H1 (cell line): ENCODE measurements at regions not wholly inside any gene's neighbourhood (a gene's known extent, or its start where the extent isn't known, plus 50 kb on each side); places are given as distances from the start of the nearest gene placed in this dataset.

Experiments
- CTCF ChIA-PET: fragments of 300-600 bp; sonication (Branson Sonifier 250); formaldehyde crosslinking; loops from one replicate; lab custom pipeline; 2021; ENCODE audit not compliant: partially characterized antibody; lab: Charles Lee
- POLR2A ChIA-PET: fragments of 300-600 bp; sonication (Branson Sonifier 250); formaldehyde crosslinking; loops from one replicate; lab custom pipeline; 2021; ENCODE audit warnings: inconsistent platforms; ENCODE audit not compliant: partially characterized antibody; lab: Charles Lee
- DNase-seq, 2 experiments: peaks; one replicate each; pipeline versions ENCODE4 v3.0.0 to v3.0.0-alpha.2; 2010 to 2022; ENCODE audit warnings: low spot score in 2 of 2, low read depth in 1 of 2, mixed read lengths in 1 of 2
- FAIRE-seq: peaks from 2 replicates; lab custom pipeline; 2011; peaks lifted over from hg19 to GRCh38; lab: Jason Lieb, UNC
- H2AFZ ChIP-seq: 2 replicates; pipeline ENCODE4 v1.8.1; 2012; ENCODE audit warnings: low read length, inconsistent platforms
- H2AK5ac ChIP-seq: 2 replicates; pipeline ENCODE4 v1.6.1; 2013; ENCODE audit warnings: low read depth, low read length
- H2BK120ac ChIP-seq: replicated peaks from 2 replicates; pipeline ENCODE3; 2013; ENCODE audit warnings: low read depth, low read length, inconsistent platforms
- H2BK12ac ChIP-seq: 2 replicates; pipeline ENCODE4 v1.6.1; 2013; ENCODE audit warnings: low read depth, low read length
- H2BK15ac ChIP-seq: 2 replicates; pipeline ENCODE4 v1.6.1; 2013; ENCODE audit warnings: low read length
- H2BK20ac ChIP-seq: 2 replicates; pipeline ENCODE4 v1.6.1; 2013; ENCODE audit warnings: low read length
- H2BK5ac ChIP-seq: 2 replicates; pipeline ENCODE4 v1.6.1; 2013; ENCODE audit warnings: low read depth, low read length
- H3K14ac ChIP-seq: 2 replicates; pipeline ENCODE4 v1.6.1; 2013; ENCODE audit warnings: inconsistent platforms; ENCODE audit not compliant: insufficient read length
- H3K18ac ChIP-seq: 2 replicates; pipeline ENCODE4 v1.6.1; 2013; ENCODE audit warnings: low read length; ENCODE audit errors: extremely low read depth
- H3K23ac ChIP-seq: 2 replicates; pipeline ENCODE4 v1.6.1; 2013; ENCODE audit warnings: inconsistent platforms; ENCODE audit not compliant: insufficient read length
- H3K23me2 ChIP-seq: 2 replicates; pipeline ENCODE4 v1.6.1; 2013; ENCODE audit warnings: low read depth, low read length
- H3K27ac ChIP-seq: 2 replicates; pipeline ENCODE4 v1.6.1; 2011; ENCODE audit warnings: low read depth, low read length, inconsistent platforms
- H3K27me3 ChIP-seq, 4 experiments: replicated peaks in 1 of 4; 1 replicate in 1 of 4; 2 replicates in 3 of 4; pipeline versions ENCODE4 v1.6.1 to v1.8.1; 2011 to 2013; ENCODE audit warnings: low read length in 3 of 4, mild to moderate bottlenecking in 3 of 4, inconsistent platforms in 2 of 4, mixed read lengths in 2 of 4, moderate library complexity in 1 of 4; ENCODE audit not compliant: control insufficient read depth in 3 of 4, insufficient read depth in 3 of 4; ENCODE audit errors: extremely low read depth in 1 of 4
- H3K36me3 ChIP-seq, 4 experiments: 2 replicates each; pipeline versions ENCODE4 v1.6.1 to v1.8.1; 2011 to 2013; ENCODE audit warnings: mild to moderate bottlenecking in 4 of 4, low read length in 3 of 4, moderate library complexity in 2 of 4, control low read depth in 1 of 4, inconsistent platforms in 1 of 4; ENCODE audit not compliant: insufficient read depth in 4 of 4, control insufficient read depth in 2 of 4
- H3K4ac ChIP-seq: replicated peaks from 2 replicates; pipeline ENCODE3; 2013; ENCODE audit warnings: low read length, low read depth, mixed read lengths, inconsistent platforms; ENCODE audit not compliant: insufficient read length
- H3K4me1 ChIP-seq, 4 experiments: replicated peaks in 1 of 4; 1 replicate in 1 of 4; 2 replicates in 3 of 4; pipeline versions ENCODE4 v1.6.1 to v1.8.1; 2011 to 2013; ENCODE audit warnings: low read length in 3 of 4, inconsistent platforms in 2 of 4, mixed read lengths in 1 of 4; ENCODE audit not compliant: insufficient read depth in 4 of 4, control insufficient read depth in 3 of 4
- H3K4me2 ChIP-seq, 2 experiments: 2 replicates each; pipeline versions ENCODE4 v1.6.1 to v1.8.1; 2011 to 2013; ENCODE audit warnings: low read depth in 2 of 2, low read length in 2 of 2, control low read depth in 1 of 2, inconsistent platforms in 1 of 2, mild to moderate bottlenecking in 1 of 2; ENCODE audit not compliant: insufficient read depth in 1 of 2
- H3K4me3 ChIP-seq, 4 experiments: fragments of 200-600, 300-600 bp in 1 of 4; sonication (generic), shearing (Covaris generic), sonication (Bioruptor Twin) in 1 of 4; 2 replicates each; pipeline versions ENCODE4 v1.5.1 to v1.8.1; 2011 to 2016; ENCODE audit warnings: low read length in 4 of 4, low read depth in 3 of 4, control low read depth in 2 of 4, inconsistent platforms in 2 of 4, mild to moderate bottlenecking in 2 of 4, mixed read lengths in 1 of 4, moderate library complexity in 1 of 4; ENCODE audit not compliant: insufficient read depth in 2 of 4; ENCODE audit errors: extremely low read depth in 1 of 4
- H3K56ac ChIP-seq: replicated peaks from 2 replicates; pipeline ENCODE3; 2013; ENCODE audit warnings: low read depth, mild to moderate bottlenecking, mixed read lengths, low read length, inconsistent platforms; ENCODE audit not compliant: insufficient read length
- H3K79me1 ChIP-seq: 2 replicates; pipeline ENCODE4 v1.6.1; 2013; ENCODE audit warnings: low read depth, low read length, control low read depth
- H3K79me2 ChIP-seq, 2 experiments: 2 replicates each; pipeline versions ENCODE4 v1.6.1 to v1.8.1; 2012 to 2013; ENCODE audit warnings: low read length in 2 of 2, mild to moderate bottlenecking in 2 of 2, inconsistent platforms in 1 of 2; ENCODE audit not compliant: insufficient read depth in 2 of 2, control insufficient read depth in 1 of 2
- H3K9ac ChIP-seq, 4 experiments: replicated peaks in 1 of 4; 1 replicate in 1 of 4; 2 replicates in 3 of 4; pipeline versions ENCODE4 v1.6.1 to v1.8.1; 2011 to 2013; ENCODE audit warnings: low read depth in 3 of 4, low read length in 3 of 4, control low read depth in 2 of 4, mild to moderate bottlenecking in 2 of 4, moderate library complexity in 2 of 4, inconsistent platforms in 1 of 4; ENCODE audit errors: extremely low read depth in 1 of 4
- H3K9me3 ChIP-seq, 2 experiments: 2 replicates each; pipeline versions ENCODE4 v1.6.1 to v1.8.1; 2012 to 2013; ENCODE audit warnings: mild to moderate bottlenecking in 2 of 2, moderate library complexity in 2 of 2, control low read depth in 1 of 2, inconsistent platforms in 1 of 2, low read depth in 1 of 2, low read length in 1 of 2, mixed read lengths in 1 of 2; ENCODE audit not compliant: insufficient read depth in 2 of 2
- H4K20me1 ChIP-seq, 2 experiments: replicated peaks in 1 of 2; 2 replicates each; pipeline versions ENCODE3 to v1.8.1; 2011 to 2013; ENCODE audit warnings: inconsistent platforms in 2 of 2, low read length in 2 of 2, mild to moderate bottlenecking in 1 of 2; ENCODE audit not compliant: insufficient read depth in 2 of 2, control insufficient read depth in 1 of 2
- H4K5ac ChIP-seq: 2 replicates; pipeline ENCODE4 v1.6.1; 2013; ENCODE audit warnings: low read length, low read depth, mixed read lengths, inconsistent platforms; ENCODE audit not compliant: insufficient read length
- H4K8ac ChIP-seq: 2 replicates; pipeline ENCODE4 v1.8.0; 2013; ENCODE audit warnings: mild to moderate bottlenecking, moderate library complexity, low read length, inconsistent platforms; ENCODE audit not compliant: insufficient read depth; ENCODE audit errors: extremely low read depth
- H4K91ac ChIP-seq: replicated peaks from 2 replicates; pipeline ENCODE3; 2013; ENCODE audit warnings: low read length, mixed read lengths, inconsistent platforms; ENCODE audit not compliant: insufficient read length
- CBX5 ChIP-seq: fragments of 300-800, 300-1000 bp; sonication (generic); IDR thresholded peaks from 2 replicates; pipeline ENCODE4 v1.7.1; 2016; ENCODE audit warnings: antibody characterized with exemption, low read length, low read depth
- CBX8 ChIP-seq: fragments of 300-800, 300-1000 bp; sonication (generic); IDR thresholded peaks from 2 replicates; pipeline ENCODE4 v1.7.1; 2016; ENCODE audit warnings: low read depth, low read length, borderline replicate concordance
- EZH2 ChIP-seq: fragments of 200-600 bp; sonication (generic); IDR thresholded peaks from 2 replicates; pipeline ENCODE4 v1.7.1; 2012; ENCODE audit warnings: low read depth, mild to moderate bottlenecking, moderate library complexity, low read length, inconsistent platforms; ENCODE audit not compliant: severe bottlenecking
- GABPA ChIP-seq: IDR thresholded peaks from 2 replicates; pipeline ENCODE4 v1.6.1; 2011; ENCODE audit warnings: mild to moderate bottlenecking, low read length, moderate library complexity, borderline replicate concordance; ENCODE audit not compliant: insufficient read depth
- KDM5A ChIP-seq: fragments of 200-600 bp; IDR thresholded peaks from 2 replicates; pipeline ENCODE4 v1.7.1; 2012; ENCODE audit warnings: mild to moderate bottlenecking, low read length, inconsistent platforms, mixed read lengths
- RXRA ChIP-seq: IDR thresholded peaks from 2 replicates; pipeline ENCODE4 v1.6.1; 2011; ENCODE audit warnings: low read depth, mild to moderate bottlenecking, low read length, moderate library complexity; ENCODE audit not compliant: insufficient read depth
- SAP30 ChIP-seq: fragments of 300-600 bp; sonication (generic); IDR thresholded peaks from 2 replicates; pipeline ENCODE4 v1.7.1; 2012; ENCODE audit warnings: low read length, moderate library complexity, mild to moderate bottlenecking, inconsistent platforms; ENCODE audit not compliant: insufficient read depth, insufficient replicate concordance
- SIRT6 ChIP-seq: IDR thresholded peaks from one replicate; pipeline ENCODE4 v1.7.1; 2012; ENCODE audit warnings: low read length, inconsistent platforms
- SP4 ChIP-seq: IDR thresholded peaks from 2 replicates; pipeline ENCODE4 v1.6.1; 2012; ENCODE audit warnings: low read length, inconsistent platforms
- TAF1 ChIP-seq: IDR thresholded peaks from 2 replicates; pipeline ENCODE4 v1.6.1; 2011; ENCODE audit warnings: mild to moderate bottlenecking, low read depth, low read length
- TAF7 ChIP-seq: optimal IDR thresholded peaks from 2 replicates; pipeline ENCODE3; 2011; ENCODE audit warnings: low read depth, mild to moderate bottlenecking, inconsistent platforms, low read length, moderate library complexity, borderline replicate concordance
- USF2 ChIP-seq: IDR thresholded peaks from 2 replicates; pipeline ENCODE4 v1.6.1; 2011; ENCODE audit warnings: low read length, improper control_type of control experiment
- YY1 ChIP-seq: IDR thresholded peaks from 2 replicates; pipeline ENCODE4 v1.6.1; 2011; ENCODE audit warnings: low read depth, mild to moderate bottlenecking, low read length
- WGBS, 2 experiments: shearing (Covaris generic) in 1 of 2; methylation state at CpG; one replicate each; pipeline versions ENCODE4 v1.1.6 to v1.1.7; 2013 to 2015; ENCODE audit warnings: low lambda C conversion rate in 2 of 2, mixed read lengths in 2 of 2, inconsistent platforms in 1 of 2, low coverage in 1 of 2, missing lambda C conversion rate in 1 of 2; ENCODE audit not compliant: insufficient replicate concordance in 2 of 2, insufficient coverage in 1 of 2, insufficient read length in 1 of 2; ENCODE audit errors: extremely low coverage in 1 of 2, missing lambda C conversion rate in 1 of 2; 5-methylcytosine and 5-hydroxymethylcytosine counted together

GRCh38 chr13:91142572-91142971, 204.9 kb upstream of the MIR17HG start:
- POLR2A ChIA-PET, result no interaction called here
- DNase-seq, result no peak
- H3K27me3 ChIP-seq, result no peaks in the 10 kb centered on the region
- WGBS, 2 experiments, result 84% methylated on average over 2 of the region's 2 CpGs; no CpG with 5 or more reads in 1 of the 2 experiments
- H3K79me1 ChIP-seq, result no peaks in the 10 kb centered on the region
- H3K36me3 ChIP-seq, result no peaks in the 10 kb centered on the region
- H4K5ac ChIP-seq, result no peak overlapping the region
- H4K8ac ChIP-seq, result no peak overlapping the region
- H3K18ac ChIP-seq, result no peak overlapping the region
- no peaks in the 10 kb centered on the region for H3K23me2 ChIP-seq
- FAIRE-seq, result no peak
- H2BK20ac ChIP-seq, result no peak overlapping the region
- H3K9me3 ChIP-seq, result no peaks in the 10 kb centered on the region
- no peak overlapping the region for H3K4me3 ChIP-seq
- peaks cover 0 to 2% (median 0%) of the 10 kb centered on the region in 4 experiments; a peak in 2 of 7 replicates for H3K4me1 ChIP-seq
- H3K27ac ChIP-seq, result no peak overlapping the region
- CTCF ChIA-PET, result interaction anchor here (1.0 to 2.0 kb wide), 5 partner anchors 9 to 105 kb away, joined by 3 to 6 read pairs (median 4); no protein-coding TSS in a partner anchor
- H2AK5ac ChIP-seq, result no peak overlapping the region
- H3K4ac ChIP-seq, result no peak overlapping the region
- H2AFZ ChIP-seq, result no peak overlapping the region
- no peaks in the 10 kb centered on the region for H4K20me1 ChIP-seq
- H3K23ac ChIP-seq, result no peak overlapping the region
- no peak overlapping the region for H3K56ac ChIP-seq
- H2BK5ac ChIP-seq, result no peak overlapping the region
- H3K4me2 ChIP-seq, result no peak overlapping the region
- H3K9ac ChIP-seq, result no peak overlapping the region
- H3K14ac ChIP-seq, result no peak overlapping the region
- no peaks in the 10 kb centered on the region for H3K79me2 ChIP-seq
- no peak overlapping the region for H2BK12ac ChIP-seq
- no peak overlapping the region for H2BK120ac ChIP-seq
- no peak overlapping the region for H2BK15ac ChIP-seq
- H4K91ac ChIP-seq, result no peak overlapping the region
- TF ChIP-seq CBX5 (no peak), GABPA (no peak), TAF1 (no peak), RXRA (no peak), SAP30 (no peak), SP4 (no peak), EZH2 (no peak), CBX8 (no peak), KDM5A (no peak), YY1 (no peak), SIRT6 (no peak), USF2 (no peak), TAF7 (no peak)
